ENCODE measurements at regions not wholly inside any gene's neighbourhood (a gene's known extent, or its start where the extent isn't known, plus 50 kb on each side); places are given as distances from the start of the nearest gene placed in this dataset.

DNA sequence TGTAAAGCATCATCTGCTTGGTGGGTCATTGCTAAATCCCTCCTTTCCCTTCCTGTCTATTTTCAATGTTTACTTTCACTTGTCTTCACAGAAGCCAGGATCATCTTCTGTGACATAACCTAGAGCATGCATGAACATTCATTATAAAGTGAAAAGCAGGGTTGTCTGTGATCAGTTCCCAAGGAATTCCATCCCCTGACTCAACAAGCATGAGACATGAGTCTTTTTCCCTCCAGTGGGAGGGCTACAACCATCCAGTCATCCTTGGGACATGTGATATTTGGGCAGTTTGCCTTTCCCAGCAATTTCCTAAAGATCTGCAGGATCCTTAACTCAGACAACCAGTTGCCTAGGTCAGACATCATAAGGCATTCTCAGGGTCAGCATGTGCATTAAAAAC, 166.3 kb upstream of the TMEM196 start:
- TF ChIP-seq, protein P1, sequence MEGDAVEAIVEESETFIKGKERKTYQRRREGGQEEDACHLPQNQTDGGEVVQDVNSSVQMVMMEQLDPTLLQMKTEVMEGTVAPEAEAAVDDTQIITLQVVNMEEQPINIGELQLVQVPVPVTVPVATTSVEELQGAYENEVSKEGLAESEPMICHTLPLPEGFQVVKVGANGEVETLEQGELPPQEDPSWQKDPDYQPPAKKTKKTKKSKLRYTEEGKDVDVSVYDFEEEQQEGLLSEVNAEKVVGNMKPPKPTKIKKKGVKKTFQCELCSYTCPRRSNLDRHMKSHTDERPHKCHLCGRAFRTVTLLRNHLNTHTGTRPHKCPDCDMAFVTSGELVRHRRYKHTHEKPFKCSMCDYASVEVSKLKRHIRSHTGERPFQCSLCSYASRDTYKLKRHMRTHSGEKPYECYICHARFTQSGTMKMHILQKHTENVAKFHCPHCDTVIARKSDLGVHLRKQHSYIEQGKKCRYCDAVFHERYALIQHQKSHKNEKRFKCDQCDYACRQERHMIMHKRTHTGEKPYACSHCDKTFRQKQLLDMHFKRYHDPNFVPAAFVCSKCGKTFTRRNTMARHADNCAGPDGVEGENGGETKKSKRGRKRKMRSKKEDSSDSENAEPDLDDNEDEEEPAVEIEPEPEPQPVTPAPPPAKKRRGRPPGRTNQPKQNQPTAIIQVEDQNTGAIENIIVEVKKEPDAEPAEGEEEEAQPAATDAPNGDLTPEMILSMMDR (IDR thresholded peaks at IDR 0.05; ENCODE audit: low read length, missing control alignments): no peak
- peak; percentile 50 for DNase-seq (ENCODE audit: low read depth)
- H3K4me3 ChIP-seq (replicated peaks; ENCODE audit: low read depth, low read length): no peak overlapping the region

DNA sequence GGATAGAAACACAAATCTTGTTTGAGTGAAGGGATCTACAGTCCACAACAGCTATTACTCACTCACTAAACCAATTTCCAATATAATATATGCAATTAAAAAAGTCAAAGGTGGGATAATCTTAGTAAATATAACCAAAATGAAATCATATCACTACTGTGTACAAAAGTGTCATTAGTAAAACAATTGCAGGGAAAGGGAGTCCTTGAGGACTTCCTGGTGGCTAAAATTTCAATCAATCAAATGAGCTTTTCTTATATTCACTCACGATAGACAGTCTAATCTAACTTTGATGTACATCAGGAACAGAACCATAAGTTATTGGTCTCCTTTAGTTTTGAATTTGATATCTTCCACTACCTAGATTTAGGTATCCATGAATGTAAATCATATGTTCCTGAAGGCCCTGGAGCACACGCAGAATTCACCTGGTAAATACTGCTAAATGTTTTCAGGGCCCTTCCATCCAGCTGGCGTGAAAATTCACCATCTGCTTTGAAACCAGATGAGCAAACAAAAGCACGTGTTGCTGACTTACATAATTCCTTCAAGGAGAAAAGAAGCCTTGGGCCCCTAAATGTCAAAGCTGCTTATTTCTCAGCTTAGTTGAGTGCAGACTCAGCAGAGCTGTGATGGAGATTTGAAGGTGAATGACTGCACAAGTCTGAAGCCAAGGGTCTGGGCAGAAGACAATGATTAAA, 159.3 kb upstream of the TMEM196 start:
- no peak overlapping the region for H3K4me3 ChIP-seq (replicated peaks; ENCODE audit: low read depth, low read length)
- no peak for DNase-seq (ENCODE audit: low read depth)
- TF ChIP-seq, protein P1 (IDR thresholded peaks at IDR 0.05; ENCODE audit: low read length, missing control alignments): no peak

DNA sequence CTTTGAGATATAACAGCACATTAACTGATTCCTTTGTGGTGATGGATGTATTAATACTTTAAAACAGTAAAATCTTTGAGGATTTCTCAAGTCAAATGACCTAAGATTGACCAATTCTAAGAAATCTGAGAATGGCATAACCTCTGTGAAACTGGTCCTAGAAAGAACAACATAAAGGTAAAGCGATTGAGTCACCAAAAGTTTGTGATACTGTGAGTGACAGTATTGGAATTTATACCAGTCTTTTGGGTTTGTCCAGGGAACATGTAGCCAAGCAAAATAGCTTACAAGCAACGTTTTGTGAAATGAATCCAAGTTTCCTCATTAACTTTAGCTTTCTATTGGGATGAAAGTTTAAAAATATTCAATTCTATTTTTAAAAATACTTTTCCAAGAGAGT, 157.4 kb upstream of the TMEM196 start:
- DNase-seq (ENCODE audit: low read depth): no peak
- TF ChIP-seq, protein P1 (IDR thresholded peaks at IDR 0.05; ENCODE audit: low read length, missing control alignments): no peak
- no peak overlapping the region for H3K4me3 ChIP-seq (replicated peaks; ENCODE audit: low read depth, low read length)

DNA sequence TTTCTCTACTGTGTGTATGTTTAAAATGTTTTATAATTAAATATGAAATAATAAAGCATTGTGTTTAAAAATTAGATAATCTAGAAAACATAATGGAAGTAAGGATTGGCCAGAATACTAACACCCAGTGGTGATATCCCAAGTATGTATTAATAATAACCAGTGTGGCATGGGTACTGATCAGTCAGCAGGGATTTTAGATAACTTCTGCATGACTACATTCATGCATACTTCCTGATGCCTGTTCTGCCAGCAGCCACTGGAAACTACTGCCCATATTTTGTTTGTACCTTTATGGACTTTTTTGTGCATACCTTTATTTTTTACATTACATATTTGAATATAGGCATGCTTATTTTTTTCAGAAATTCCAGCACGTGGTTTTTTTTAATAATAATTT, 156.6 kb upstream of the TMEM196 start:
- DNase-seq (ENCODE audit: low read depth): no peak
- no peak overlapping the region for H3K4me3 ChIP-seq (replicated peaks; ENCODE audit: low read depth, low read length)
- TF ChIP-seq, protein P1 (IDR thresholded peaks at IDR 0.05; ENCODE audit: low read length, missing control alignments): no peak

DNA sequence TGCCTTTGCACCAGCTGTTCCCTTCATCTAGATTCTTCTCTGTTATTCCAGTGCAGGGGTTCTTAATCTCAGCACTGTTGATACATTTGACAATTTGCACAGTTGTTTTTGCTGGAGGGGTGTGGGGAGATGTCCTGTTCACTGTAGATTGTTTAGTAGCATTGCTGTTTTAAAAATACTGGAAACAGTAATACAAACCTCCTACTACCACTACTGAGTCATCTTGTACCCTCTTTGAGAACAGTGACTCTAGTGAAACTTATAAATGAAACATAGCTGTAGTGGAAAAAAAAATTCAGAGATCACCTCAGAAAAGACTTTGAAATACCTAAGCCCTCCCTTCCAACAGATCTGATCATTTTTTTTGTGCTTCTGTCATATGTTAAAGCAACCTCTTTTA, 154.8 kb upstream of the TMEM196 start:
- no peak overlapping the region for H3K4me3 ChIP-seq (replicated peaks; ENCODE audit: low read depth, low read length)
- TF ChIP-seq, protein P1 (IDR thresholded peaks at IDR 0.05; ENCODE audit: low read length, missing control alignments): no peak

DNA sequence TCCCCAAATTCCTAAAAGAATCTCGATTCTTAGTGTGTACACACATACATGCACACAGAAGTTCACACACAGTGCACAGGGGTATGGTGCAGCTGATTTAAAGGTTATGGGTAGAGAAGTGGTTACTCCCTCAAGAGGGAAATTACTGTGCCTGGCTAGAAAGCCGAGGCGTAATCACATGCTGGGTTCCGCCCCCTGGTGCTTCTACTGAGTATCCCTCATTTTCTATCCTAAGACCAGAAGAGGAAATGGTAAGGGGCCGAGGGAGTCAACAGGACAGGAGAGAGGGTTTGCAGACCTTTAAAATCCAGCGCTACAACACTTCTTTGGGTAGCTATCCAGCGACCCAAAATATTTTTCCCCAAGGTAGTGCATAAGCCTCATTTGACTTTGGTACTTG, 147.3 kb upstream of the TMEM196 start:
- TF ChIP-seq, protein P1 (IDR thresholded peaks at IDR 0.05; ENCODE audit: low read length, missing control alignments): no peak
- no peak for DNase-seq (ENCODE audit: low read depth)
- no peak overlapping the region for H3K4me3 ChIP-seq (replicated peaks; ENCODE audit: low read depth, low read length)

More for the DNA sequence above, 154.8 kb upstream of the TMEM196 start:
- DNase-seq (ENCODE audit: low read depth): no peak

DNA sequence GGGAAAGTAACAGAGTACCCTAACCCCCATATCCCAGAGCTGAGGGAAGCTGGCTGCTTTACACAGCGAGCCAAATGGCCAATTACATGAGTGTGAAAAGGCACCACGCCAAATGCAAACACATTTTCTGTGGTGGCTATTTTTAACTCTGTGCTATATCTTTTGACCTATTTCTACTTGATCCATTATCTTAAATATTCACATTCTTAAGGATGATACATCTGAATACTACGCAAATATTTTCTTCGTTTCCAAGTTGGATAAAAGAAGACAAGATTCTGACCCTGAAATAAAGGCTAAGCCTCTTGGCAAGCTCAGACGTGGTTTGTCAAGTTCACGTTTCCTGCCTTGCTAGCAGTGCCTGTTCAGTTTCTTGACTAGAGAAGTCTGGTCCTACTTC, 146.7 kb upstream of the TMEM196 start:
- DNase-seq (ENCODE audit: low read depth): peak; percentile 82
- TF ChIP-seq, protein P1 (IDR thresholded peaks at IDR 0.05; ENCODE audit: low read length, missing control alignments): no peak
- H3K4me3 ChIP-seq (replicated peaks; ENCODE audit: low read depth, low read length): no peak overlapping the region
